ENCODE measurements at regions not wholly inside any gene's neighbourhood (a gene's known extent, or its start where the extent isn't known, plus 50 kb on each side); places are given as distances from the start of the nearest gene placed in this dataset.

GRCh38 chr3:16658004-16658924, 53.0 kb upstream of the DAZL start:
- in situ Hi-C loops (cut with HindIII; ENCODE audit: low sequenced_read_pairs) = no loop called here

GRCh38 chr3:16658925-16659793, 53.9 kb upstream of the DAZL start:
- in situ Hi-C loops (cut with HindIII; ENCODE audit: low sequenced_read_pairs) = no loop called here

- in situ Hi-C loops (cut with HindIII; ENCODE audit: low sequenced_read_pairs) = no loop called here
Observed at GRCh38 chr3:16663854-16664712, 58.9 kb upstream of the DAZL start.

DNA sequence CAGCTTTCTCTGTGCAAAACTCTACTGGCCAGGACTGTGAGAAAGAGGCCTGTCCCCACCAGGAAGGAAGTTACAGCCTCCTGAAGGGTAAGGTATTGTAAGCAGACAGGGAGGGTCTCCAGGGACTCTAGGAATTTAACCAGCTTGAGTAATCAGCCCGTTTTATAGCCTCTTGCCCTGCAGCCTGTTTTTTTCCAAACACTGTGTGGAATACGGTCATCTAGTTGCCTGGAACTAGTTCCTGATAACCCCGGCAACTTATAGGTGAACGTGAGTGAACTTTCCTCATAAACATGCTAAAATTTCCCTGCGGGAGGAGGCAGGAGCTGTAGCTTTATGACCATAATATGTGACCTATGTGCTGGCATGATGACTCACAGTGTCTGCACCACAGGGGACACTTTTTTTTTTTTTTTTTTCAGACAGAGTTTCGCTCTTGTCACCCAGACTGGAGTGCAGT, 60.1 kb upstream of the DAZL start:
- in situ Hi-C loops (cut with HindIII; ENCODE audit: low sequenced_read_pairs) = no loop called here

GRCh38 chr3:16666206-16666605, 61.0 kb upstream of the DAZL start:
- in situ Hi-C loops (cut with HindIII; ENCODE audit: low sequenced_read_pairs) = no loop called here

- in situ Hi-C loops (cut with HindIII; ENCODE audit: low sequenced_read_pairs) = no loop called here
Observed at GRCh38 chr3:16667633-16668032, 62.4 kb upstream of the DAZL start.

DNA sequence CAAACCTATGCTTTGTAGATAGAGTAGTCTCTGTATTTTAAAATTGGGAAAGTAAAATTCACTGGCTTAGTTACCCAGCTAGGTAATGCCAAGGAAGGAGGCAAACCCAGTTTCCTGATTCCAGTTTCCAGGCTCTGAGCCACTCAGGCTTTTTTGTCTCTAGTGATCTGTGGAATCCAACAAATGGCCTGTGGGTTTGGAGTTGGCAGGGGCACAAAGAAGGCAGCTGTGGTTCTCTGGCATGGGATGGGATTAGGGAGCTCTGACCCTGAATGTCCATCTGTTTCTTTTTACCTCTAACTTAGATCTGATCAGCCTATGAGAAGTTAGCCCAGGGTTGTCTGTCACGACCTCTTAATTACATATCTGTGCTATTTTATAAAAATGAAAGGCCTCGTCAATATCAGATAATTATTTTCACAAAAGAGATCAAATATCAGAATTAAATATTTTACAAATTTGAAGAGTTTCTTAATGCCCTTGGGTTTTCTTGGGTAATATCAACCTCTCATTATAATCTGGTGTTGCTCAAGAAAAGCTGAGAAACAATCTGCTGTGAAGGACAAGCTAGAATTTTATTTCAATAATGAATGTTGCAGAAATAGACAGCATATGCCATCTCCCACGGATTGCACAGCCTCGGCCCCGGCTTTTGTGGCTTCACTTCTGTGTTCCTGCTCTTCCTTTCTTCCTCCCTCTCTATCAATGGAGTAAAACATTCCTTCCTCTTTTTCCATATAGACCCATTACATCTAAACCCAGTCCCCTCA, 63.7 kb upstream of the DAZL start:
- in situ Hi-C loops (cut with HindIII; ENCODE audit: low sequenced_read_pairs) = no loop called here

DNA sequence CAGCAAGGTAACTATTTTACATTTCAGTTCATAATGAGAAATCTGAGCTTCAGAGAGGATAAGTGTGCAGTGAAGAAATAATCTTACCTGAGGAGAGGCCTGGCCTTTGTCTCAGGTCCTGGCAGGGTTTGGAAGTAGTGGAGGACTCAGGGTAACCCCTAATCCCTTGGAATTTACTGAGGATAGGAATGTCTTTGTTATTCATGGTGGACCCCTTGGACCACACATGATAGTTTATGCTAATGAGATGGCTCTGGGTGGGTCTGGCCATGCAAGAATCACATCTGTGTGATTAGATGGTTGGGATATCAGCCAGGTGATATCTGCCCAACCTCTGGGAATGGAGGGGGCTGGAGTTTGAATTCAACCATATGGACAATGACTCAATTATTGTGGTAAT, 65.0 kb upstream of the DAZL start:
- in situ Hi-C loops (cut with HindIII; ENCODE audit: low sequenced_read_pairs) = no loop called here

- in situ Hi-C loops (cut with HindIII; ENCODE audit: low sequenced_read_pairs) = no loop called here
Observed at GRCh38 chr3:16671690-16672089, 66.5 kb upstream of the DAZL start.

- in situ Hi-C loops (cut with HindIII; ENCODE audit: low sequenced_read_pairs) = no loop called here
Observed at GRCh38 chr3:16673530-16673929, 68.3 kb upstream of the DAZL start.

GRCh38 chr3:16675805-16676204, 70.6 kb upstream of the DAZL start:
- in situ Hi-C loops (cut with HindIII; ENCODE audit: low sequenced_read_pairs) = no loop called here

GRCh38 chr3:16686679-16687078, 81.5 kb upstream of the DAZL start:
- in situ Hi-C loops (cut with HindIII; ENCODE audit: low sequenced_read_pairs) = no loop called here

GRCh38 chr3:16687221-16687620, 82.0 kb upstream of the DAZL start:
- in situ Hi-C loops (cut with HindIII; ENCODE audit: low sequenced_read_pairs) = no loop called here

DNA sequence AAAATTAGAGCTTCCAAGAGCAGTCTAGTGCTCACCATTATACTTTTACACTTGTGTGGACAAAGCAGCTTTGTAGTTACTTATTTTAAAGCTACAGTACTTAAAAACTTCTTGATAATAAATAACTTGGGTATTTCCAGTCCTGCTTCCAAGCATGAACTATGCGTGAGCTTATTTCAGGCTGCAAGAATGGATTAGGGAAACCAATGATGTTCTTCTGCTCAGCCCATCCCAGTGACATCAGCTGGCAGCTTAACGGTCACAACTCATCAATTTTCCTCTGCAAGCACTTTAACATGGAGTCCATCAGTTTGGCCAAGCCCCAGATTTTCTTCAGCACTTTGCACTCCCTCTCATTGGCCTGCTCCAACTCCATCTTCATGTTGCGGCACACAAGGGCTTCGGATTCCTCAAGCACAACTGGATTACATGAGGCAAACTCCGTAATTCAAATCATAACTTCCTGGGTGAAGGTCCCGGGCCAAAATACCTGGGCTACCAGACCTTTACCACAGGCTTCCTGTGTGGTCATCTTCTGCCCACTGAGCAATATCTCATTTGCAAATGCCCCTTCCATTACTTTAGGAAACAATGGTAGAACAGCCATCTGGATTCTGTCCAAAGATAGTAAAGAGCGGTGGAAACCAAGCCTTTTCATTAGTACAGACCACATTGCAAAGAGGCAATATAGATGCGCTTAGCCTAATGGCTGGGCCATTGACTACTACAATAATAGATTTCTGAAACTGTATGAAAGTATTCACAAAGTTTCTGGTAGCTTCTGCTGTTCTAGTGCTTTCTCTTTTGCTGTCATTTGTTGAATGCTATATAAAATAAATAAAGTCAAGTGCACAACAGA, 87.5 kb upstream of the DAZL start:
- in situ Hi-C loops (cut with HindIII; ENCODE audit: low sequenced_read_pairs) = loop anchor here (5.0 kb wide), 1 partner anchor 70 kb away; no protein-coding TSS in a partner anchor

DNA sequence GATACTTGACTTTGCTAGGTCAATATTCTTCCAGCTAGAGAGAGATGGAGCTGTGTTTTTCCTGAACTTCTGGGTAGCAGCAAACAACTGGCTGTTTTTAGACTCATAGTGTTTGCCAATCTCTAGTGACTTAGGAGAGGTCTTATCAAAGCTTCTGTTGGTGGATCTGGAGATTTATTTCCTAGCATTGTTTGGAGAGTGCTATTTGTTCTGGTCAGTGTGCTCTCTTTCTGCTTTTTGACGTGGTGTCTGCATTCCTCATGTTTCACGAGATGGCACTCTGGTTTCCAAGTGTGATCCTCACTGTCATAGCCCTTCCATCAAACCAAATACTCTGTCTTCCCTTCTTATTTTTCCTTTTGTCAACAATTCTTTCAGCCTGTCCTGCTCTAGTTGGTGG, 88.6 kb upstream of the DAZL start:
- in situ Hi-C loops (cut with HindIII; ENCODE audit: low sequenced_read_pairs) = loop anchor here (5.0 kb wide), 1 partner anchor 68 kb away; no protein-coding TSS in a partner anchor

- in situ Hi-C loops (cut with HindIII; ENCODE audit: low sequenced_read_pairs) = no loop called here
Observed at GRCh38 chr3:16695710-16696109, 90.5 kb upstream of the DAZL start.

DNA sequence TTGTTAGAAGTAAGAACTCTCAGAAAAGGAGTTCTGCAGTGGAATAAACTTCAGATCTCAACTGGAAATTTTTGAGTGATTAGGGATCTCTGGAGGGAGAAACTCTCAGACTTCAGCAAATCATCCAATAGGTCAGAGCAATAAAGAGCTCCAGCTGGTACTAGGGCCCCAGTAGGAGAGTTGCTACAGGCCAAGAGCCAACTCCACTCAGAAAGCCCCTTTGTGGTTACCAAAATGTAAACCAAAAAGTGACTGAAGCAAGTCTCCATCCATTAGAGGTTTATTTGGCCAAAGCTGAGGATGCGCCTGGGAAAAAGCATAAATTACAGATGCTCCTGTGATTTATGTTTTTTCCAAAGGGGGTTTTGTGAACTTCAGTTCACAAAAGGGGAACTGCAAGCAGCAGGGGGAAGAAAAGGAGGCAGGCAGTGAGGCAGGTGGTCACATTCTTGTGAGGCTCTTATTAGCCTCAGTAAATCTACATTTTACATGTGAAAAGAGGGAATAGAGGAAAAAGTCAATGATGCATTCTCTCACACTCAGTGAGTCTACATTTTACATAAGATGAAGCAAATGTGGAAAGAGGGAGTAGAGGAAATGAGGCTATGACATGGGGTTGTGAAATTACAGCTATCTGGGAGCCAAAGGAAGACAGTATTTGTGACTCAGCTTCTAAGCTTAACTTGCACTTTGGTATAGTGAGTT, 92.4 kb upstream of the DAZL start:
- in situ Hi-C loops (cut with HindIII; ENCODE audit: low sequenced_read_pairs) = no loop called here

- in situ Hi-C loops (cut with HindIII; ENCODE audit: low sequenced_read_pairs) = no loop called here
Observed at GRCh38 chr3:16700651-16701050, 95.4 kb upstream of the DAZL start.

Data from endothelial cell of hepatic sinusoid (primary cell).